IPS-18a (cell line): ENCODE measurements at regions not wholly inside any gene's neighbourhood (a gene's known extent, or its start where the extent isn't known, plus 50 kb on each side); places are given as distances from the start of the nearest gene placed in this dataset.
A peak's percentile ranks its signal among the peaks of the same experiment; 100 is the strongest.

Experiments
- H3K27ac ChIP-seq: one replicate; pipeline ENCODE4 v1.5.1; 2013; ENCODE audit warnings: low read length
- H3K27me3 ChIP-seq: one replicate; pipeline ENCODE4 v1.6.1; 2013; ENCODE audit warnings: mild to moderate bottlenecking, low read length; ENCODE audit not compliant: control insufficient read depth, insufficient read depth
- H3K36me3 ChIP-seq: one replicate; pipeline ENCODE4 v1.6.1; 2013; ENCODE audit warnings: low read depth, low read length; ENCODE audit not compliant: control insufficient read depth
- H3K4me1 ChIP-seq: one replicate; pipeline ENCODE4 v1.6.1; 2013; ENCODE audit warnings: low read depth, low read length; ENCODE audit not compliant: control insufficient read depth
- H3K4me3 ChIP-seq: one replicate; pipeline ENCODE4 v1.5.1; 2013; ENCODE audit warnings: low read length
- H3K9ac ChIP-seq: one replicate; pipeline ENCODE4 v1.6.1; 2013; ENCODE audit warnings: mild to moderate bottlenecking, low read length, moderate library complexity
- H3K9me3 ChIP-seq: one replicate; pipeline ENCODE4 v1.6.1; 2013; ENCODE audit warnings: low read depth, low read length; ENCODE audit not compliant: control insufficient read depth

DNA sequence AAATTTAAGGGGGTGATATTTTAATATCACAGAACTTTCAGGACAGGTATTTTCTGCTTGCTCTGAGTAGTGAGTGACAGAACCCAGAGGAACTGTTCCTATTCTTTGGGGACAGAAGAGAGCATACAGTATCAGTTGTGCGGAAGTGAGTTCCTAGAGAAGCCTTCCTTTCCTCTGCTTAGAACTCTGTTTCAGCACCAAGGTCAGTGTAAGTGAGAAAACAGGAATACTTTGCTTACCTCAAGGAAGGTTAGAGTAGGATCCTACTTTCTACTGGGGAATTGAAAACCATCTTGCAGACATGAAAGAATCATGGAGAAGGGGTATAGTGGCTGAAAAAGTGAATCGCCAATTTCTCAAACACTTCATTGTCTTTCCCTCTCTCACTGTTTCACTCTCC is 542.4 kb downstream of the SQOR start:
- no peaks in the 10 kb centered on the region for H3K4me1 ChIP-seq
- no peaks in the 10 kb centered on the region for H3K27me3 ChIP-seq
- no peaks in the 10 kb centered on the region for H3K36me3 ChIP-seq
- H3K9me3 ChIP-seq: no peaks in the 10 kb centered on the region
- no peak overlapping the region for H3K4me3 ChIP-seq
- H3K9ac ChIP-seq: no peak overlapping the region
- no peak overlapping the region for H3K27ac ChIP-seq

- H3K4me1 ChIP-seq: no peaks in the 10 kb centered on the region
- H3K9me3 ChIP-seq: no peaks in the 10 kb centered on the region
- no peaks in the 10 kb centered on the region for H3K36me3 ChIP-seq
- no peak overlapping the region for H3K9ac ChIP-seq
- no peak overlapping the region for H3K4me3 ChIP-seq
- H3K27ac ChIP-seq: no peak overlapping the region
- H3K27me3 ChIP-seq: no peaks in the 10 kb centered on the region
Observed at GRCh38 chr15:46178138-46178537, 543.3 kb downstream of the SQOR start.

- Histone ChIP-seq H3K4me3 (no peak overlapping the region), H3K4me1 (no peaks in the 10 kb centered on the region), H3K36me3 (no peaks in the 10 kb centered on the region), H3K27me3 (no peaks in the 10 kb centered on the region), H3K9me3 (no peaks in the 10 kb centered on the region), H3K9ac (no peak overlapping the region), H3K27ac (no peak overlapping the region)
Observed at GRCh38 chr15:46207341-46207740, 572.5 kb downstream of the SQOR start.

DNA sequence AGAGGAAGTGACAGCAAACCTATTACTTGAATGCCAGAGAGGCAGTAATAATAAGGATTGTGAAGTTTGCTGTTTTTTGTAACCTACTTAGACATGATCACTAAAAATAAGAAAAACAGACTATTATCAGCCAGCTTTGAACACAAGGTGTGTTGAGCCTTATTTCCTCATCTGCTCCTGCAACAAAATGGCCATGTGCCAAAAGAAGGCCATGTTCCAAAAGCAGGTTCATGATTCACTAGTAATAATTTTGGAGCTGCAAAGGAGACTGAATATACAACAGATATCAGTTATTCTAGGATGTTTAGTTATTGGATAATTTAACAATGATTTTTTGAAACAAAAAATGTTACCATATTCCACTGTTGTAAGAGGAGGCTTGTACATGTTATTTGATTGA is 578.7 kb downstream of the SQOR start:
- Histone ChIP-seq H3K9me3 (no peaks in the 10 kb centered on the region), H3K9ac (no peak overlapping the region), H3K27me3 (no peaks in the 10 kb centered on the region), H3K4me1 (no peaks in the 10 kb centered on the region), H3K4me3 (no peak overlapping the region), H3K27ac (no peak overlapping the region), H3K36me3 (no peaks in the 10 kb centered on the region)

- Histone ChIP-seq H3K27me3 (no peaks in the 10 kb centered on the region), H3K9ac (no peak overlapping the region), H3K27ac (no peak overlapping the region), H3K4me3 (no peak overlapping the region), H3K36me3 (no peaks in the 10 kb centered on the region), H3K4me1 (no peaks in the 10 kb centered on the region), H3K9me3 (no peaks in the 10 kb centered on the region)
Observed at GRCh38 chr15:46222826-46223225, 588.0 kb downstream of the SQOR start.

- no peak overlapping the region for H3K4me3 ChIP-seq
- no peaks in the 10 kb centered on the region for H3K36me3 ChIP-seq
- peak overlapping the region; percentile 27 for H3K27ac ChIP-seq
- H3K27me3 ChIP-seq: no peaks in the 10 kb centered on the region
- no peaks in the 10 kb centered on the region for H3K9me3 ChIP-seq
- peaks cover 17% of the 10 kb centered on the region for H3K4me1 ChIP-seq
- no peak overlapping the region for H3K9ac ChIP-seq
Observed at GRCh38 chr15:46229263-46229662, 594.4 kb downstream of the SQOR start.

DNA sequence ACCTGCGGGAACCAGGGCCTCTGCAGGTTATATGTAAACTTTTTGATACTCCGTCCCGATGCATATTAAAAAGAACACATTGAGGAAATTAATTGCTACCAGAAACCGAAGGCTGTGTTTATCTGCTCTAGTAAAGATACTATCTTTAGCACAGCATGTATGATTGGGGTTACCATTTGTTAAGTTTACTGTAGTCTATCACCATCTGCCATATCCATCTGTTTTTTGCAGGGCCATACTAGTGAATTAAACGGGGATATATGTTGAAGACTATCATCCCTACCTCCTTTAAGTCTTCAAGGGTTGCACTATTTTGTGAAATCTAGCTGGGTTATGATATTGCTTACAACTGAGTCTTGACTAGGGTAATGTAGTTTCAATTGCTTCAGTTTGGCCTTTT is 597.0 kb downstream of the SQOR start:
- Histone ChIP-seq H3K36me3 (no peaks in the 10 kb centered on the region), H3K4me3 (no peak overlapping the region), H3K9ac (no peak overlapping the region), H3K4me1 (peaks cover 17% of the 10 kb centered on the region), H3K27me3 (no peaks in the 10 kb centered on the region), H3K9me3 (no peaks in the 10 kb centered on the region), H3K27ac (no peak overlapping the region)

GRCh38 chr15:46232471-46232870 is 597.6 kb downstream of the SQOR start:
- Histone ChIP-seq H3K4me1 (peaks cover 17% of the 10 kb centered on the region), H3K4me3 (no peak overlapping the region), H3K9ac (no peak overlapping the region), H3K36me3 (no peaks in the 10 kb centered on the region), H3K27ac (no peak overlapping the region), H3K27me3 (no peaks in the 10 kb centered on the region), H3K9me3 (no peaks in the 10 kb centered on the region)

GRCh38 chr15:46242935-46243334 is 608.1 kb downstream of the SQOR start:
- H3K27ac ChIP-seq: no peak overlapping the region

GRCh38 chr15:46251903-46252302 is 617.1 kb downstream of the SQOR start:
- no peak overlapping the region for H3K9ac ChIP-seq
- no peak overlapping the region for H3K27ac ChIP-seq
- H3K27me3 ChIP-seq: no peaks in the 10 kb centered on the region
- no peaks in the 10 kb centered on the region for H3K36me3 ChIP-seq
- peaks cover 4% of the 10 kb centered on the region for H3K4me1 ChIP-seq
- H3K4me3 ChIP-seq: no peak overlapping the region
- H3K9me3 ChIP-seq: no peaks in the 10 kb centered on the region

More at GRCh38 chr15:46242935-46243334, 608.1 kb downstream of the SQOR start:
- no peaks in the 10 kb centered on the region for H3K36me3 ChIP-seq
- no peaks in the 10 kb centered on the region for H3K9me3 ChIP-seq
- H3K4me1 ChIP-seq: peaks cover 3% of the 10 kb centered on the region
- no peaks in the 10 kb centered on the region for H3K27me3 ChIP-seq
- H3K4me3 ChIP-seq: no peak overlapping the region
- H3K9ac ChIP-seq: no peak overlapping the region

- H3K4me1 ChIP-seq: no peaks in the 10 kb centered on the region
- H3K9me3 ChIP-seq: no peaks in the 10 kb centered on the region
- no peak overlapping the region for H3K27ac ChIP-seq
- H3K4me3 ChIP-seq: no peak overlapping the region
- H3K27me3 ChIP-seq: no peaks in the 10 kb centered on the region
- no peaks in the 10 kb centered on the region for H3K36me3 ChIP-seq
- no peak overlapping the region for H3K9ac ChIP-seq
Observed at GRCh38 chr15:46258056-46258455, 623.2 kb downstream of the SQOR start.

GRCh38 chr15:46260937-46261336 is 626.1 kb downstream of the SQOR start:
- H3K27me3 ChIP-seq: no peaks in the 10 kb centered on the region
- H3K4me3 ChIP-seq: no peak overlapping the region
- H3K36me3 ChIP-seq: no peaks in the 10 kb centered on the region
- H3K9ac ChIP-seq: no peak overlapping the region
- no peak overlapping the region for H3K27ac ChIP-seq
- no peaks in the 10 kb centered on the region for H3K4me1 ChIP-seq
- no peaks in the 10 kb centered on the region for H3K9me3 ChIP-seq
